ENCODE measurements at regions not wholly inside any gene's neighbourhood (a gene's known extent, or its start where the extent isn't known, plus 50 kb on each side); places are given as distances from the start of the nearest gene placed in this dataset.

DNA sequence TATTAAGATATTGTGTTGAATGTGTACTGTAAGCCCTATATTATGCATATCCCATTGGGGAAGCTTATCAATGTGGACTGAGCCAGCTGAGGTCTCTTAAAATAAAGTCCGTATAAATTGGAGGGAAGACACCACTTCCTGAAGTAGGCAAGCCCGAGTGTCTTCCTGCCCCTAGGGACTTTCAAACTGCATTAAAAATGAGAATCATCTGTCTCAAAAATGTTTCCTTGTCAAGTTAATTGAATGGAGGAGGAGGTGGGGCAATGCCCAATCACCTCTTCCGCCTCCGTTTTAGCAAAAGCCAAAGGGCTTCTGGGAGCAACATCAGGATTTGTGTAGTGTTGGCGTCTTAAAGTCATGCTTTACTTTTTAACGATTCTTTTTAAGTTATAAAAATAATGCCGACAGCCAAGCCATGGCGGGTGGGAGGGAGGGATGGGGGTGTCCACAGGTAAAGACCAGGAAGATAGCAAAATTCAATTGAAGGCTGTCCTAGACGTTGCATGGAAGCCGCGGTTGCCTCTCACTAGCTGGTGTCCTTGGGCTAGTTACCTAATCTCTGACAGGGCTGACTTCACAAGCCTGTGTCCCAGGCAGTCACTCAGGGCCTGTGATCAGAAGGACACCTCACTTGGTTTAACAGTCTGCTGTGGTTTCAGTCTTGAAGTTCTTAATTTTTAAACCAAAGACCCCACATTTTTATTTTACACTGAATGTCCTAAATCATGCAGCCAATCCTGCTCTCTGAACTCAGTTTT lies 524.9 kb upstream of the PROK2 start:
- TF ChIP-seq, protein P1, sequence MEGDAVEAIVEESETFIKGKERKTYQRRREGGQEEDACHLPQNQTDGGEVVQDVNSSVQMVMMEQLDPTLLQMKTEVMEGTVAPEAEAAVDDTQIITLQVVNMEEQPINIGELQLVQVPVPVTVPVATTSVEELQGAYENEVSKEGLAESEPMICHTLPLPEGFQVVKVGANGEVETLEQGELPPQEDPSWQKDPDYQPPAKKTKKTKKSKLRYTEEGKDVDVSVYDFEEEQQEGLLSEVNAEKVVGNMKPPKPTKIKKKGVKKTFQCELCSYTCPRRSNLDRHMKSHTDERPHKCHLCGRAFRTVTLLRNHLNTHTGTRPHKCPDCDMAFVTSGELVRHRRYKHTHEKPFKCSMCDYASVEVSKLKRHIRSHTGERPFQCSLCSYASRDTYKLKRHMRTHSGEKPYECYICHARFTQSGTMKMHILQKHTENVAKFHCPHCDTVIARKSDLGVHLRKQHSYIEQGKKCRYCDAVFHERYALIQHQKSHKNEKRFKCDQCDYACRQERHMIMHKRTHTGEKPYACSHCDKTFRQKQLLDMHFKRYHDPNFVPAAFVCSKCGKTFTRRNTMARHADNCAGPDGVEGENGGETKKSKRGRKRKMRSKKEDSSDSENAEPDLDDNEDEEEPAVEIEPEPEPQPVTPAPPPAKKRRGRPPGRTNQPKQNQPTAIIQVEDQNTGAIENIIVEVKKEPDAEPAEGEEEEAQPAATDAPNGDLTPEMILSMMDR (IDR thresholded peaks at IDR 0.05; ENCODE audit: insufficient read depth, low read length, poor library complexity, severe bottlenecking): no peak
- no peak for TF ChIP-seq EZH2phosphoT487 (conservative IDR thresholded peaks at IDR 0.05; ENCODE audit: low read length)

Measured in SU-DHL-6 (cell line).